K562 (cell line): ENCODE measurements at regions not wholly inside any gene's neighbourhood (a gene's known extent, or its start where the extent isn't known, plus 50 kb on each side); places are given as distances from the start of the nearest gene placed in this dataset.

ENCODE experiments used
- ATAC-seq: fragments of 200-7000 bp; cut with Tn5 transposase; 3 replicates; pipeline ENCODE4 v1.9.1; 2020; ENCODE audit warnings: moderate library complexity
- BruUV-seq: library from RNA; stranded (reverse); fragments of 400-500 nt; replicated peaks from 2 replicates; lab custom pipeline; 2021; lab: Mats Ljungman, UMichigan
- CTCF ChIA-PET: fragments of 300-600 bp; formaldehyde crosslinking; extraction: SDS; loops from one replicate; lab custom pipeline; 2021; ENCODE audit warnings: low intra/inter-chr PET ratio; lab: Yijun Ruan, JAX
- POLR2A ChIA-PET: fragments of 300-600, 350-650 bp; sonication (Branson Sonifier 250); formaldehyde crosslinking; extraction: SDS; loops from one replicate; lab custom pipeline; 2021; ENCODE audit warnings: antibody characterized with exemption, inconsistent platforms; lab: Yijun Ruan, JAX
- DNase-seq, 4 experiments: peaks; one replicate each; pipeline versions ENCODE4 v3.0.0 to v3.0.0-alpha.2; 2011 to 2018; ENCODE audit warnings: low spot score in 3 of 4, mixed read lengths in 3 of 4; ENCODE audit errors: extremely low read depth in 1 of 4
- FAIRE-seq: peaks from 2 replicates; lab custom pipeline; 2011; peaks lifted over from hg19 to GRCh38; lab: Jason Lieb, UNC
- H2AFZ ChIP-seq: 2 replicates; pipeline ENCODE4 v1.6.0; 2011; ENCODE audit warnings: low read depth, low read length, control low read depth, inconsistent platforms
- H3K27ac ChIP-seq: fragments of 200-600 bp; 3 replicates; pipeline ENCODE4 v1.8.0; 2011; ENCODE audit warnings: low read depth, mild to moderate bottlenecking, control low read depth, inconsistent platforms, low read length, moderate library complexity, mixed read lengths; ENCODE audit errors: extremely low read depth
- H3K27me3 ChIP-seq, 2 experiments: fragments of 300-600 bp in 1 of 2; 2 replicates in 1 of 2; 3 replicates in 1 of 2; pipeline versions ENCODE4 v1.6.0 to v1.8.0; 2011; ENCODE audit warnings: inconsistent platforms in 2 of 2, low read length in 2 of 2, mild to moderate bottlenecking in 1 of 2, mixed read lengths in 1 of 2, moderate library complexity in 1 of 2; ENCODE audit not compliant: control insufficient read depth in 2 of 2, insufficient read depth in 2 of 2
- H3K36me3 ChIP-seq: fragments of 300-600 bp; 3 replicates; pipeline ENCODE4 v1.8.0; 2011; ENCODE audit warnings: mild to moderate bottlenecking, low read length, inconsistent platforms; ENCODE audit not compliant: control insufficient read depth, insufficient read depth
- H3K4me1 ChIP-seq, 2 experiments: fragments of 200-600 bp in 1 of 2; replicated peaks in 1 of 2; 2 replicates in 1 of 2; 3 replicates in 1 of 2; pipeline versions ENCODE4 v1.5.1 to v1.8.0; 2011; ENCODE audit warnings: inconsistent platforms in 2 of 2, low read length in 2 of 2, mild to moderate bottlenecking in 1 of 2, mixed read lengths in 1 of 2, moderate library complexity in 1 of 2; ENCODE audit not compliant: control insufficient read depth in 2 of 2, insufficient read depth in 2 of 2
- H3K4me2 ChIP-seq: 2 replicates; pipeline ENCODE4 v1.6.1; 2011; ENCODE audit warnings: low read length, control low read depth, inconsistent platforms, mixed read lengths; ENCODE audit not compliant: insufficient read depth
- H3K4me3 ChIP-seq: fragments of 200-600 bp; sonication (generic), shearing (Covaris generic); 2 replicates; pipeline ENCODE4 v1.5.1; 2016; ENCODE audit warnings: control low read depth, inconsistent platforms
- H3K79me2 ChIP-seq: fragments of 200-600 bp; 3 replicates; pipeline ENCODE4 v1.8.0; 2011; ENCODE audit warnings: low read length, inconsistent platforms; ENCODE audit not compliant: control insufficient read depth, insufficient read depth
- H3K9ac ChIP-seq, 2 experiments: 2 replicates each; pipeline versions ENCODE4 v1.6.0 to v1.6.1; 2011; ENCODE audit warnings: low read depth in 2 of 2, low read length in 2 of 2, control low read depth in 1 of 2, inconsistent platforms in 1 of 2, mild to moderate bottlenecking in 1 of 2, mixed read lengths in 1 of 2; ENCODE audit not compliant: insufficient read depth in 1 of 2
- H3K9me1 ChIP-seq: one replicate; pipeline ENCODE4 v1.6.0; 2011; ENCODE audit warnings: inconsistent platforms, mild to moderate bottlenecking, low read length, moderate library complexity; ENCODE audit not compliant: control insufficient read depth, insufficient read depth
- H3K9me3 ChIP-seq: replicated peaks from 2 replicates; pipeline ENCODE4 v1.5.1; 2011; ENCODE audit warnings: low read depth, low read length, inconsistent platforms; ENCODE audit not compliant: control insufficient read depth, insufficient read depth
- H4K20me1 ChIP-seq: replicated peaks from 2 replicates; pipeline ENCODE4 v1.6.1; 2011; ENCODE audit warnings: low read length, inconsistent platforms, mixed read lengths; ENCODE audit not compliant: control insufficient read depth, insufficient read depth
- CBFB ChIP-seq: sonication (generic); formaldehyde crosslinking; IDR thresholded peaks from 2 replicates; pipeline ENCODE4 v1.4.0; 2020; ENCODE audit warnings: mild to moderate bottlenecking, missing genetic modification reagents
- ELF4 ChIP-seq: fragments of 450-650 bp; formaldehyde crosslinking; IDR thresholded peaks from 2 replicates; pipeline ENCODE4 v1.4.0; 2022; ENCODE audit warnings: missing genetic modification characterization
- ETS2 ChIP-seq: IDR thresholded peaks from 2 replicates; pipeline ENCODE4 v1.6.1; 2016; ENCODE audit warnings: borderline replicate concordance, missing genetic modification characterization, mild to moderate bottlenecking, moderate library complexity, missing compliant biosample characterization; ENCODE audit not compliant: poor library complexity, severe bottlenecking
- ZSCAN29 ChIP-seq: fragments of 450-650 bp; IDR thresholded peaks from 2 replicates; pipeline ENCODE4 v1.6.1; 2017
- WGBS: fragments of 100-300 bp; shearing (Covaris generic); methylation state at CpG from one replicate; pipeline ENCODE4 v1.1.6; 2016; ENCODE audit warnings: low coverage, mixed read lengths; ENCODE audit not compliant: insufficient coverage; ENCODE audit errors: missing lambda C conversion rate; 5-methylcytosine and 5-hydroxymethylcytosine counted together
- in situ Hi-C: fragments of 300-500 bp; cut with MboI; formaldehyde crosslinking; loops from 4 replicates; pipeline ENCODE4 v1.15.0; 2018; ENCODE audit warnings: inconsistent platforms, mixed read lengths
- intact Hi-C: fragments of 100-400 bp; cut with micrococcal nuclease; formaldehyde crosslinking; loops from 2 replicates; pipeline ENCODE4 v1.14.2; 2022

- H3K9ac ChIP-seq: no peak overlapping the region
These were observed 80.2 kb upstream of the GCFC2 start for GRCh38 chr2:75790814-75791467.

GRCh38 chr2:75790121-75790813 is 79.6 kb upstream of the GCFC2 start:
- H3K9me3 ChIP-seq: no peaks in the 10 kb centered on the region
- ATAC-seq: no peak
- no peak overlapping the region for H3K4me2 ChIP-seq
- H3K27ac ChIP-seq: no peak overlapping the region
- no peak overlapping the region for H3K9ac ChIP-seq
- no peaks in the 10 kb centered on the region for H3K9me1 ChIP-seq
- H2AFZ ChIP-seq: no peak overlapping the region
- intact Hi-C loops (no loop called here), in situ Hi-C loops (loop anchor here (25.0 kb wide), 1 partner anchor 797 kb away; no protein-coding TSS in a partner anchor)
- DNase-seq: no peak
- H3K4me3 ChIP-seq: no peak overlapping the region
- BruUV-seq: no TSS peak
- ChIA-PET POLR2A (no interaction called here), CTCF (no interaction called here)
- 0% methylated on average over 5 of the region's 5 CpGs for WGBS
- no peaks in the 10 kb centered on the region for H3K27me3 ChIP-seq
- no peaks in the 10 kb centered on the region for H3K36me3 ChIP-seq
- no peaks in the 10 kb centered on the region for H3K79me2 ChIP-seq
- FAIRE-seq: no peak
- no peaks in the 10 kb centered on the region for H4K20me1 ChIP-seq
- no peaks in the 10 kb centered on the region for H3K4me1 ChIP-seq
- TF ChIP-seq ZSCAN29: no peak

More at GRCh38 chr2:75790814-75791467, 80.2 kb upstream of the GCFC2 start:
- Histone ChIP-seq H3K9me1 (no peaks in the 10 kb centered on the region), H3K79me2 (no peaks in the 10 kb centered on the region), H3K4me2 (no peak overlapping the region), H3K4me3 (no peak overlapping the region), H3K9me3 (no peaks in the 10 kb centered on the region), H3K27me3 (no peaks in the 10 kb centered on the region), H3K36me3 (no peaks in the 10 kb centered on the region), H3K4me1 (no peaks in the 10 kb centered on the region), H2AFZ (no peak overlapping the region), H3K27ac (no peak overlapping the region), H4K20me1 (no peaks in the 10 kb centered on the region)
- intact Hi-C loops (no loop called here), in situ Hi-C loops (loop anchor here (25.0 kb wide), 1 partner anchor 796 kb away; no protein-coding TSS in a partner anchor)
- DNase-seq (no peak), FAIRE-seq (no peak), ATAC-seq (no peak)
- POLR2A ChIA-PET: no interaction called here
- no TSS peak for BruUV-seq
- CTCF ChIA-PET: no interaction called here
- TF ChIP-seq ELF4 (CRISPR knock-in tag) (no peak), CBFB (CRISPR knock-in tag) (no peak), ETS2 (tag) (no peak)
- WGBS: 0% methylated on average over 1 of the region's 1 CpG
